Karpas-422 (cell line): ENCODE measurements at regions not wholly inside any gene's neighbourhood (a gene's known extent, or its start where the extent isn't known, plus 50 kb on each side); places are given as distances from the start of the nearest gene placed in this dataset.
"Not testable (repeated sequence)": the region's sequence is repeated elsewhere in the genome, so short reads cannot be mapped to it uniquely, and the experiment has no call there.

Source experiments
- DNase-seq: peaks from one replicate; pipeline ENCODE4 v3.0.0-alpha.2; 2015
- H2AFZ ChIP-seq: fragments of 200-600 bp; sonication (generic); 2 replicates; pipeline ENCODE4 v1.6.1; 2014; ENCODE audit warnings: antibody characterized with exemption, low read length, mixed read lengths
- H3K27ac ChIP-seq: fragments of 200-600 bp; sonication (generic); 2 replicates; pipeline ENCODE4 v1.5.1; 2014; ENCODE audit warnings: mild to moderate bottlenecking, low read length, moderate library complexity
- H3K27me3 ChIP-seq: fragments of 200-600 bp; sonication (generic); 2 replicates; pipeline ENCODE4 v1.6.1; 2014; ENCODE audit warnings: low read length, mixed read lengths
- H3K36me3 ChIP-seq: fragments of 200-600 bp; sonication (generic); 2 replicates; pipeline ENCODE4 v1.6.1; 2014; ENCODE audit warnings: low read length, mixed read lengths; ENCODE audit not compliant: insufficient read depth
- H3K4me1 ChIP-seq: fragments of 200-600 bp; sonication (generic); 2 replicates; pipeline ENCODE4 v1.6.1; 2014; ENCODE audit warnings: mild to moderate bottlenecking, low read length, mixed read lengths
- H3K4me2 ChIP-seq: fragments of 200-600 bp; sonication (generic); 2 replicates; pipeline ENCODE4 v1.6.1; 2014; ENCODE audit warnings: low read length, low read depth, mild to moderate bottlenecking; ENCODE audit not compliant: poor library complexity, severe bottlenecking
- H3K4me3 ChIP-seq: fragments of 200-600 bp; sonication (generic); 2 replicates; pipeline ENCODE4 v1.5.1; 2014; ENCODE audit warnings: mild to moderate bottlenecking, antibody characterized with exemption, low read length, mixed read lengths
- H3K79me2 ChIP-seq: fragments of 200-600 bp; sonication (generic); 2 replicates; pipeline ENCODE4 v1.6.1; 2014; ENCODE audit warnings: mild to moderate bottlenecking, low read length, mixed read lengths
- H3K9ac ChIP-seq: fragments of 200-600 bp; sonication (generic); 2 replicates; pipeline ENCODE4 v1.6.0; 2014; ENCODE audit warnings: low read length
- H3K9me2 ChIP-seq: fragments of 200-600 bp; sonication (generic), shearing (Covaris generic); replicated peaks from 2 replicates; pipeline ENCODE4 v1.6.0; 2014; ENCODE audit warnings: mild to moderate bottlenecking, low read length, moderate library complexity; ENCODE audit not compliant: insufficient read depth
- H3K9me3 ChIP-seq: fragments of 300-700, 200-600 bp; sonication (generic); 2 replicates; pipeline ENCODE4 v1.6.1; 2014; ENCODE audit warnings: low read length, mixed read lengths
- H4K20me1 ChIP-seq: fragments of 200-600 bp; sonication (generic); 2 replicates; pipeline ENCODE4 v1.6.1; 2014; ENCODE audit warnings: mild to moderate bottlenecking, antibody characterized with exemption, low read length, low read depth; ENCODE audit not compliant: insufficient read depth

DNA sequence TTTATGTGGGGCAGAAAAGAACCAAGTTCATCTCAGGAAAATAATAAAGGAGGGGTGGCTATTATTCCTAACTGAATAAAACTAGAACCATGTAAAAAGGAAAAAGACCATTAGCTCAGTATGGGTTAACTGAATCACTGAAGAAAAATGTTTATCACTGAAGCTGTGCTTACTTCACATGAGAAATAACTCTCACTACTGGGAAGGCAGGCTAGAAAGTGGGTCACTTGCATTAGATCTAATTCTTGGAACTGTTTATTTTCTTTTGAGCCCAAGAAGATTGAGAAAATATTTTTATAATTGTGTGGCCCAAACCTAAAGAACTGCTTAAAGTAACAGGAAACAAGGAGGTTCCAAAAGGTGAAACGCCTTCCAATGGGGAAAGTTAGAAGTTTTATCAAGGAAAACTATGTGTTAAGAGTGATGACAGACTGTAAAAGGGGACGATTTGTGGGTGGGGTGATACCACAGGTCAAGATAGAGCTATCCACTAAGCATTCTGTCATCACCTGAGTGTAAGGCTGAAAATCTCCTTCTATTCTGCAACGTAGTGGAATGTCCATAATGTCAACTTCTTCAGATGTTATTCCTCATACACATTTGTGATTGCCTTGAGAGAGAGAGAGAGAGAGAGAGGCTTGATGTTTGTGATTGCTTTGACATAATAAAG is 1083.5 kb downstream of the PCDH7 start:
- Histone ChIP-seq H3K79me2 (no peaks in the 10 kb centered on the region), H3K4me3 (no peak overlapping the region), H3K4me1 (no peaks in the 10 kb centered on the region), H3K4me2 (no peak overlapping the region), H3K36me3 (no peaks in the 10 kb centered on the region), H3K9me3 (peaks cover 22% of the 10 kb centered on the region), H3K27ac (no peak overlapping the region), H3K9ac (no peak overlapping the region), H3K9me2 (no peaks in the 10 kb centered on the region), H4K20me1 (no peaks in the 10 kb centered on the region), H2AFZ (no peak overlapping the region), H3K27me3 (no peaks in the 10 kb centered on the region)
- DNase-seq: no peak

DNA sequence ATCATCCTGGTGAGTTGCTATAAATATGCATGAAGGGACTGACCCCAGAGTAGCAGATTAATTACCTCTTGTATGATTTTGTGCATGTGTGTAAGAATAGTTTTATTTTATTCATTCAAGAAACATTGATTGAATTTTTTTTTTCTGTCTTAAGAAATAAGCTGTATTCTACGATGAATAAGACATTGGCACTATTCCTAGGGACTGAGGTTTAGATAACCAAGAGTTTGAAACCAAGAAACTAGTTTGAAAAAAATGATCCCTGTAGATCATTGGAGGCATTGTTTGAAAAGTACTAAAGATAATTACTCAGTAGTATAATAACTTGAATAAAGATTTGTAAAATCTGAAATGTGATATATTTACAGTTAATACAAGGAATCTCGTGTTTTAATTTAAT is 1086.9 kb downstream of the PCDH7 start:
- Histone ChIP-seq H3K9ac (no peak overlapping the region), H4K20me1 (no peaks in the 10 kb centered on the region), H3K27me3 (no peaks in the 10 kb centered on the region), H3K9me3 (peaks cover 22% of the 10 kb centered on the region), H3K4me3 (no peak overlapping the region), H3K79me2 (no peaks in the 10 kb centered on the region), H3K4me2 (no peak overlapping the region), H3K9me2 (no peaks in the 10 kb centered on the region), H2AFZ (no peak overlapping the region), H3K27ac (no peak overlapping the region), H3K4me1 (no peaks in the 10 kb centered on the region), H3K36me3 (no peaks in the 10 kb centered on the region)
- DNase-seq: no peak

DNA sequence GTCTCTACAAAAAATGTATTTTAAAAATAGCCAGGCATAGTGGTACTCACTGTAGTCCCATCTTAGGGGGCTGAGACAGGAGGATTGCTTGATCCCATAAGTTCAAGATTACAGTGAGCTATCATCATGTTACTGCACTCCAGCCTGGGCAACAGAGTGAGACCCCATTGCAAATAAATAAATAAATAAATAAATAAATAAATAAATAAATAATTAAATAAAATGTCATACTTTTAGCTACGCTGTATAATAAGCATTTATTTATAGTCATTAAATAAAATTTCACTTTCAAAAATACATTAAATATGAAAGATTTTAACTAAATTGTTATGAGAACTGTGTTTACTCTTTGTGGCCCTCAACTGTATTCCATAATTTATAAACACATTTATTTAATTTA is 1124.2 kb downstream of the PCDH7 start:
- no peaks in the 10 kb centered on the region for H4K20me1 ChIP-seq
- no peak for DNase-seq
- H3K9me3 ChIP-seq: peaks cover 36% of the 10 kb centered on the region
- no peaks in the 10 kb centered on the region for H3K27me3 ChIP-seq
- H3K4me3 ChIP-seq: no peak overlapping the region
- H2AFZ ChIP-seq: no peak overlapping the region
- no peaks in the 10 kb centered on the region for H3K36me3 ChIP-seq
- no peaks in the 10 kb centered on the region for H3K79me2 ChIP-seq
- no peaks in the 10 kb centered on the region for H3K4me1 ChIP-seq
- no peak overlapping the region for H3K4me2 ChIP-seq
- no peaks in the 10 kb centered on the region for H3K9me2 ChIP-seq
- no peak overlapping the region for H3K9ac ChIP-seq
- H3K27ac ChIP-seq: no peak overlapping the region

DNA sequence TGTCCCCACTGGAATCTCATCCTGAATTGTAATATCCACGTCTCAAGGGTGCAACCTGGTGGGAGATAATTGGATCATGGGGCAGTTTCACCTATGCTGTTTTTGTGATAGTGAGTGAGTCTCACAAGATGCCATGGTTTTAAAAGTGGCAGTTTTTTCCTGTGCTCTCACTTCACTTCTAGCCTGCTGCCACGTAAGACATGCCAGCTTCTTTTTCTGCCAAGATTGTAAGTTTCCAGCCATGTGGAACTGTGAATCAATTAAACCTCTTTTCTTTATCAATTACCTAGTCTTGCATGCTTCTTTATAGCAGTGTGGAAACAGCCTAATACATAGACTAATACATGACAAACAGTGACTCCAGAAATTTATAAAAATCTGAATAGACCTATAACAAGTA is 1131.8 kb downstream of the PCDH7 start:
- H3K36me3 ChIP-seq: no peaks in the 10 kb centered on the region
- no peak overlapping the region for H3K4me2 ChIP-seq
- H3K27ac ChIP-seq: no peak overlapping the region
- no peak overlapping the region for H3K4me3 ChIP-seq
- H3K9me3 ChIP-seq: peaks cover 26% of the 10 kb centered on the region
- H3K9ac ChIP-seq: no peak overlapping the region
- no peaks in the 10 kb centered on the region for H4K20me1 ChIP-seq
- no peaks in the 10 kb centered on the region for H3K4me1 ChIP-seq
- no peaks in the 10 kb centered on the region for H3K9me2 ChIP-seq
- no peak overlapping the region for H2AFZ ChIP-seq
- DNase-seq: no peak
- H3K27me3 ChIP-seq: no peaks in the 10 kb centered on the region
- no peaks in the 10 kb centered on the region for H3K79me2 ChIP-seq

DNA sequence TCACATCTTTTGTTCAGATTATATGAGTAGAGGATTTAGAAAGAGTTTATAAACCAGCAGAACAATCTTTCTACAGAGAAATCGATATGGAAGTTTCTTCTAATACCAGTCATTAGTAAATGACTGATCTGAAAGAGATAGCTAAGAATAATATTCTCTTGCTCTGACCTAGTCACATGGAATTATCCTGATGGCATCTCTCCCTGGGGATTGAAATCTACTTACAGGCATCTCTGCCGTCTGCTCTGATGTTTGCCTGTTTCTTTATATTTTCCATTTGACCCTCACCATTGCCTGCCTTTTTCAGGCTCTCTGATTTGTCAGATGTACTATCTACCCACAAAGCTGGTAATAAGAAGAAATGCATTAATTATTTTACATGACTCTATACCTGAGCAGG is 1157.3 kb downstream of the PCDH7 start:
- Histone ChIP-seq H3K9me3 (peaks cover 32% of the 10 kb centered on the region), H4K20me1 (no peaks in the 10 kb centered on the region), H3K4me1 (no peaks in the 10 kb centered on the region), H3K4me2 (no peak overlapping the region), H2AFZ (no peak overlapping the region), H3K27me3 (no peaks in the 10 kb centered on the region), H3K4me3 (no peak overlapping the region), H3K79me2 (no peaks in the 10 kb centered on the region), H3K27ac (no peak overlapping the region), H3K9ac (no peak overlapping the region), H3K36me3 (no peaks in the 10 kb centered on the region), H3K9me2 (no peaks in the 10 kb centered on the region)
- DNase-seq: no peak

DNA sequence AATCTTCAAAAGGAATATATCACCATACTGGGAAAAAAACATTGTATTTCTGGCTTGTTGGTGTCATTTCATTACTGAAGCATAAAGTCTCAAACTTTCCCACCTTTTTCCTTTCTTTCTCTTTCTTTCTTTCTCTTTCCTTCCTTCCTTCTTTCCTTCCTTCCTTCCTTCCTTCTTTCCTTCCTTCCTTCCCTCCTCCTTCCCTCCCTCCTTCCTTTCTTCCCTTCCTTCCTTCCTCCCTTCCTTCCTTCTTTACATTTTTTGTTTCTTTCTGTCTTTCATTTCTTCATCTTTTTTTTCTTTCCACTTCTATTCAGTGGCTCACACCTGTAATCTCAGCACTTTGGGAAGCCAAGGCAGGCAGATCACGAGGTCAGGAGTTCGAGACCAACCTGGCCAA is 1160.7 kb downstream of the PCDH7 start:
- H3K4me2 ChIP-seq, H3K4me1 ChIP-seq, H2AFZ ChIP-seq, DNase-seq, H3K36me3 ChIP-seq, H4K20me1 ChIP-seq, H3K4me3 ChIP-seq, H3K9me2 ChIP-seq, H3K79me2 ChIP-seq, H3K27me3 ChIP-seq, H3K27ac ChIP-seq, H3K9ac ChIP-seq: not testable (repeated sequence)
- peaks cover 30% of the 10 kb centered on the region; the same call in 1 of the 2 replicates for H3K9me3 ChIP-seq

DNA sequence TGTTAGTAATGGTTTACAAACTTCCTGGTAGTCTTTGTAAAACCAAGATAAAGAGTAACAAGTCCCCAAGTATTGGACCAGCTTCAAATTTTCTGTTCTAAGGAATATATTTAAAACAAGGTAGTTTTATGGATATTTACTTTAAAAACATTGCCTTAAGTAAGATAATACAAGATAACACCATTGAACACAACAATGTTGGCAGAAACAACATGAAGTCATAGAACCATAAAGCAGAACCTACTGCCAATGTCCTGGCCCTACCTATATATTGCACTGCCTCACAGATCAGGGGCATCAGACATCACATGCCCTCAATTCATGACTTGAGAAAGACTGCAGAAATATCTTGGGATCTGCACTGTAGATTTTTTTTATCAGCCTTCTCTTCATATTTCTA is 1176.2 kb downstream of the PCDH7 start:
- Histone ChIP-seq H3K9me2 (no peaks in the 10 kb centered on the region), H3K4me1 (no peaks in the 10 kb centered on the region), H3K79me2 (no peaks in the 10 kb centered on the region), H3K27ac (no peak overlapping the region), H3K9me3 (peaks cover 21% of the 10 kb centered on the region), H2AFZ (no peak overlapping the region), H3K9ac (no peak overlapping the region), H3K36me3 (no peaks in the 10 kb centered on the region), H3K27me3 (no peaks in the 10 kb centered on the region), H4K20me1 (no peaks in the 10 kb centered on the region), H3K4me2 (no peak overlapping the region), H3K4me3 (no peak overlapping the region)
- DNase-seq: no peak

DNA sequence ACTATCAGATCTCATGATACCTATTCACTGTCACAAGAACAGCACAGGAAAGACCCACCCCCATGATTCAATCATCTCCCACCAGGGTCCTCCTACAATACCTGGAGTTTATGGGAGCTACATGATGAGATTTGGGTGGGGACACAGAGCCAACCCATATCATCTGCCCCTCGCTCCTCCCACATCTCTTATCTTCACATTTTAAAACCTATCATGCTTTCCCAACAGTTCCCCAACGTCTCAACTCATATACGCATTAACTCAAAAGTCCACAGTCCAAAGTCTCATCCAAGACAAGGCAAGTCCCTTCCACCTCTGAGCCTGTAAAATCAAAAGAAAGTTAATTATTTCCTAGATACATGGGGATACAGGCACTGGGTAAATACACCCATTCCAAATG is 1185.2 kb downstream of the PCDH7 start:
- Histone ChIP-seq H3K4me1 (no peaks in the 10 kb centered on the region), H3K9me3 (peaks cover 15% of the 10 kb centered on the region), H3K79me2 (no peaks in the 10 kb centered on the region), H3K4me3 (no peak overlapping the region), H2AFZ (no peak overlapping the region), H3K27ac (no peak overlapping the region), H3K9me2 (no peaks in the 10 kb centered on the region), H3K36me3 (no peaks in the 10 kb centered on the region), H3K4me2 (no peak overlapping the region), H4K20me1 (no peaks in the 10 kb centered on the region), H3K9ac (no peak overlapping the region), H3K27me3 (no peaks in the 10 kb centered on the region)
- no peak for DNase-seq

DNA sequence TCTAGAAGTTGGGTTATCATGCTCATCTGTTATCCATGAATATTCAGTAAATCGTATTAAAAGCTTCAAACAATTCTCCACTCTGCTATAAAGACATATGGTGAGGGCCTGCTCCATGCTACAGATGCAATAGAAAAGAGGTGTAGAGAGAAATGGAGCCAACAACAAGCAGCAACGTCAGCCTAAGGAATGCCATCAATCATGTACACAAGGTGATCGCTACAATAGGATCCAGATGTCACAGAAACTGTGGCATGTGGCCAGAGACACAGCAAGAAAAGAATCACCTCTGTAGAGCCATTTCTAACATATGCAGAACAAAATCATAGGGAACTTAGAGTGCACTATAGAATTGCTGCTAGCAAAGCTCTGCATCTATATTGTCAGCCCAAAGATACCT is 1188.1 kb downstream of the PCDH7 start:
- H4K20me1 ChIP-seq: no peaks in the 10 kb centered on the region
- peaks cover 10% of the 10 kb centered on the region for H3K9me3 ChIP-seq
- H3K4me1 ChIP-seq: no peaks in the 10 kb centered on the region
- no peaks in the 10 kb centered on the region for H3K36me3 ChIP-seq
- H3K4me2 ChIP-seq: no peak overlapping the region
- DNase-seq: no peak
- no peak overlapping the region for H3K9ac ChIP-seq
- H3K9me2 ChIP-seq: no peaks in the 10 kb centered on the region
- no peak overlapping the region for H3K27ac ChIP-seq
- no peak overlapping the region for H2AFZ ChIP-seq
- H3K4me3 ChIP-seq: no peak overlapping the region
- no peaks in the 10 kb centered on the region for H3K79me2 ChIP-seq
- no peaks in the 10 kb centered on the region for H3K27me3 ChIP-seq
